ENCODE measurements at regions not wholly inside any gene's neighbourhood (a gene's known extent, or its start where the extent isn't known, plus 50 kb on each side); places are given as distances from the start of the nearest gene placed in this dataset.

GRCh38 chr3:187968883-187969580, 184.9 kb upstream of the LPP start:
- H3K79me2 ChIP-seq (ENCODE audit: control insufficient read depth, insufficient read depth, low read length), result no peaks in the 10 kb centered on the region
- H3K9ac ChIP-seq (ENCODE audit: control insufficient read depth, insufficient read depth, low read length), result no peak overlapping the region
- DNase-seq (ENCODE audit: low read depth, low spot score) (no peak), FAIRE-seq (no peak), ATAC-seq (no peak)
- H3K27me3 ChIP-seq (replicated peaks in 1 of 2; ENCODE audit: control insufficient read depth in 2 of 2, insufficient read depth in 2 of 2, low read length in 1 of 2), result peaks cover 4 to 7% of the 10 kb centered on the region in 2 experiments
- no peaks in the 10 kb centered on the region for H3K36me3 ChIP-seq (ENCODE audit: control insufficient read depth in 2 of 2, insufficient read depth in 2 of 2, low read length in 1 of 2)
- BruUV-seq (replicated peaks), result no TSS peak
- H3K9me3 ChIP-seq (replicated peaks; ENCODE audit: control insufficient read depth, insufficient read depth, low read length), result no peaks in the 10 kb centered on the region
- ChIA-PET POLR2A (no interaction called here), SMC1A (ENCODE audit: uncharacterized antibody, unreplicated experiment) (interaction anchor here (0.8 kb wide), 1 partner anchor 22 kb away, joined by 3 read pairs; no protein-coding TSS in a partner anchor), CTCF (no interaction called here), RAD21 (ENCODE audit: unreplicated experiment) (no interaction called here)
- in situ Hi-C loops (cut with MboI) (no loop called here), intact Hi-C loops (cut with micrococcal nuclease; ENCODE audit: unreplicated experiment) (no loop called here)
- H4K20me1 ChIP-seq (ENCODE audit: control insufficient read depth, insufficient read depth), result no peaks in the 10 kb centered on the region
- H3K4me2 ChIP-seq (ENCODE audit: control insufficient read depth, insufficient read depth), result no peak overlapping the region
- H3K4me1 ChIP-seq (ENCODE audit: control insufficient read depth, insufficient read depth, low read length), result 0 out of 2 replicates have a peak, but pooled peaks cover under 1% of the 10 kb centered on the region
- TF ChIP-seq HDGF (IDR thresholded peaks at IDR 0.05) (no peak), USF2 (IDR thresholded peaks at IDR 0.05; ENCODE audit: borderline replicate concordance, low read depth, low read length) (no peak), BMI1 (IDR thresholded peaks at IDR 0.05; ENCODE audit: borderline replicate concordance) (no peak), NFYB (IDR thresholded peaks at IDR 0.05; ENCODE audit: insufficient read depth, low read depth, low read length) (no peak), CUX1 (IDR thresholded peaks at IDR 0.05; ENCODE audit: insufficient replicate concordance, low read depth, low read length) (no peak), ZZZ3 (IDR thresholded peaks at IDR 0.05; ENCODE audit: control insufficient read depth, insufficient read length, low read depth) (no peak), ETV6 (conservative IDR thresholded peaks at IDR 0.05 in 1 of 2, IDR thresholded peaks at IDR 0.05 in 1 of 2; ENCODE audit: borderline replicate concordance in 1 of 2, low read depth in 1 of 2) (no peak), IKZF1 (conservative IDR thresholded peaks at IDR 0.05) (no peak)
- TF ChIP-seq, protein P1, sequence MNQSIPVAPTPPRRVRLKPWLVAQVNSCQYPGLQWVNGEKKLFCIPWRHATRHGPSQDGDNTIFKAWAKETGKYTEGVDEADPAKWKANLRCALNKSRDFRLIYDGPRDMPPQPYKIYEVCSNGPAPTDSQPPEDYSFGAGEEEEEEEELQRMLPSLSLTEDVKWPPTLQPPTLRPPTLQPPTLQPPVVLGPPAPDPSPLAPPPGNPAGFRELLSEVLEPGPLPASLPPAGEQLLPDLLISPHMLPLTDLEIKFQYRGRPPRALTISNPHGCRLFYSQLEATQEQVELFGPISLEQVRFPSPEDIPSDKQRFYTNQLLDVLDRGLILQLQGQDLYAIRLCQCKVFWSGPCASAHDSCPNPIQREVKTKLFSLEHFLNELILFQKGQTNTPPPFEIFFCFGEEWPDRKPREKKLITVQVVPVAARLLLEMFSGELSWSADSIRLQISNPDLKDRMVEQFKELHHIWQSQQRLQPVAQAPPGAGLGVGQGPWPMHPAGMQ (IDR thresholded peaks at IDR 0.05; ENCODE audit: borderline replicate concordance), result no peak
- H2AFZ ChIP-seq (ENCODE audit: control insufficient read depth, low read depth, low read length), result no peak overlapping the region
- H3K4me3 ChIP-seq, result no peak overlapping the region
- H3K27ac ChIP-seq (ENCODE audit: control insufficient read depth, insufficient read depth), result no peak overlapping the region
- 57% methylated on average over 2 of the region's 2 CpGs for WGBS (ENCODE audit: insufficient coverage, insufficient replicate concordance, low lambda C conversion rate, missing lambda C conversion rate)
